Tibial nerve (tissue), 4 donors: ENCODE measurements at regions not wholly inside any gene's neighbourhood (a gene's known extent, or its start where the extent isn't known, plus 50 kb on each side); places are given as distances from the start of the nearest gene placed in this dataset.

ENCODE experiments used
- DNase-seq, 2 donors: peaks; one replicate each; pipeline ENCODE4 v3.0.0-alpha.2; 2019; ENCODE audit warnings: low spot score in 2 of 2
- H3K27ac ChIP-seq, 4 donors: fragments of 200-600 bp; sonication (generic) in 3 of 4; one replicate each; pipeline ENCODE4 v1.5.1; 2017 to 2019; ENCODE audit warnings: mild to moderate bottlenecking in 1 of 4
- H3K27me3 ChIP-seq, 2 donors: fragments of 200-600 bp; sonication (generic) in 1 of 2; one replicate each; pipeline versions ENCODE4 v1.5.1 to v1.6.0; 2017 to 2019
- H3K36me3 ChIP-seq, 3 donors: fragments of 200-600 bp; sonication (generic); one replicate each; pipeline ENCODE4 v1.5.1; 2018 to 2019
- H3K4me1 ChIP-seq, 4 donors: fragments of 200-600 bp; sonication (generic) in 3 of 4; one replicate each; pipeline ENCODE4 v1.5.1; 2017 to 2019
- H3K4me3 ChIP-seq, 4 donors: fragments of 200-600 bp; sonication (generic) in 3 of 4; one replicate each; pipeline ENCODE4 v1.5.1; 2017 to 2019; ENCODE audit warnings: mild to moderate bottlenecking in 1 of 4, moderate library complexity in 1 of 4
- H3K9me3 ChIP-seq, 4 donors: fragments of 200-600 bp; sonication (generic) in 3 of 4; one replicate each; pipeline ENCODE4 v1.5.1; 2017 to 2019
- CTCF ChIP-seq, 5 experiments: fragments of 200-600 bp in 3 of 5; fragments of 450-650 bp in 2 of 5; sonication (generic) in 3 of 5; IDR thresholded peaks; one replicate each; pipeline ENCODE4 v1.5.1; 2016 to 2019; ENCODE audit warnings: antibody characterized with exemption in 5 of 5, mild to moderate bottlenecking in 3 of 5, moderate library complexity in 2 of 5
- EP300 ChIP-seq, 2 donors: sonication (generic); formaldehyde crosslinking; IDR thresholded peaks; one replicate each; pipeline ENCODE4 v1.6.1; 2017; ENCODE audit warnings: antibody characterized with exemption in 2 of 2, mild to moderate bottlenecking in 1 of 2
- POLR2A ChIP-seq, 2 donors: fragments of 450-650 bp; IDR thresholded peaks; one replicate each; pipeline ENCODE4 v1.6.1; 2017; ENCODE audit warnings: antibody characterized with exemption in 2 of 2, mild to moderate bottlenecking in 2 of 2, moderate library complexity in 2 of 2
- WGBS, 2 donors: methylation state at CpG; one replicate each; pipeline ENCODE4 v1.1.5; 2018; 5-methylcytosine and 5-hydroxymethylcytosine counted together

DNA sequence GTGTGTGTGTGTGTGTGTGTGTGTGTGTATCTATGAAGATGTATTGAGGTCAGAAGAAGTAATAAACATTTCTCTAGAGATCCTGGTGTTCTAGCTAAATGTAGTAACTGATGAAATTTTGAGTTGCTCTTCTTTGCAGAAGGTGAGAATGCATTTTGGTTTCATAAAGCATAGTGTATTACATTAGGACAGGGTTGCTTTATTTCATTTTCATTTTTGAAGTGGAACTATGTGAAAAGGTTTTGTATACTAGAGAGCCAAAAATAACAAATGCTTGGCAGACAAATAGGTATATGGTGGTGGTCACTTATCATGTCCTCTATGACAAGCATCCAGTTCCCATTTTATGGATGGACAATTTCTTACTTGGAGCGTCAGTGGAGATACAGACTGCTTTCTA is 99.0 kb downstream of the CASP12 start:
- DNase-seq: no peak
- Histone ChIP-seq H3K9me3 (peaks cover 0 to 4% (median 0%) of the 10 kb centered on the region in 4 donors), H3K4me1 (peaks cover 0 to 4% (median 0%) of the 10 kb centered on the region in 4 donors), H3K4me3 (no peak overlapping the region), H3K27me3 (no peaks in the 10 kb centered on the region), H3K36me3 (no peaks in the 10 kb centered on the region), H3K27ac (no peak overlapping the region)
- TF ChIP-seq EP300 (IDR thresholded peaks at IDR 0.05): no peak
- TF ChIP-seq POLR2A (IDR thresholded peaks at IDR 0.05): no peak
- TF ChIP-seq CTCF (IDR thresholded peaks at IDR 0.05): no peak
- WGBS, 2 donors: 95 to 97% methylated on average over 1 of the region's 1 CpG

DNA sequence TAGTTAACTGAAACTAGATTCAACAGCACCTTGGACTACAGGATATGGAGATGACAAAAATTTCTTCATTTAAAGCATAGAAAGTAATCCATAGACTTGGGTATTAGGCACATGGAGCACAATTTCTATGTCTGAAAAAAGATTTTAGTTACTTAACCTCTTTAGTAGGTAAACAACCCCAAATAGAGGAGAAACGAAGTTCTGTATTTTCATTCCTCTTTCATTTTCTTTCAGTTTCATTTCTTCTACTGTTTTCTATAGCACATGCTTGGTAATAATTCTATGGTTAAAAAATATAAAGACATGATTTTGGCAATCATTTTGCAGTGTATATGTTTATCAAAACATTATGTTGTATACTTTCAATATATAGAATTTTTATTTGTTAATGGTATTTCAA is 99.5 kb downstream of the CASP12 start:
- Histone ChIP-seq H3K36me3 (no peaks in the 10 kb centered on the region), H3K4me3 (peak overlapping the region in 2 of 4 donors; percentile 20 to 22), H3K27ac (peak overlapping the region in 3 of 4 donors; percentile 18 to 57 (median 21)), H3K27me3 (no peaks in the 10 kb centered on the region), H3K4me1 (peaks cover 0 to 4% (median 0%) of the 10 kb centered on the region in 4 donors), H3K9me3 (peaks cover 0 to 4% (median 0%) of the 10 kb centered on the region in 4 donors)
- DNase-seq: no peak
- WGBS, 2 donors: 7 to 18% methylated on average over 1 of the region's 1 CpG
- TF ChIP-seq EP300 (IDR thresholded peaks at IDR 0.05) (no peak), CTCF (IDR thresholded peaks at IDR 0.05) (no peak), POLR2A (IDR thresholded peaks at IDR 0.05) (no peak)

DNA sequence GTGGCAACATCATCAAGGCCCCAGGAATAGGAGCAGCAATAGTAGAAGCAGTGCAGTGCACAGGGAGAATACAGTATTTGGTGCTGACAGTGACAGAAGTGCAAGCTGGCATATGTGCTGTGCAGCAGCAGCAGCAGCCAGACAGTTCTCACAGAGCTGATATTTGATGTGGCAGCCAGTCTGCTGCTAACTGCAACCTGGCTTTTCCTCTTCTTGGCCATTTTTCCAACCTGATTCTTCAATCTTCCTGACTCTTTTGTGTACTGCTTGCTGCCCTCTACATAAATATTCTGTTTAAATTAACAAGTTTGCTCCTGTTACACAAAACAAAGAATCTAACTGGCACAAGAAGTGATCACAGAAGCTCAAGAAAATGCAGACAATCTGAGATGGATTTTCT is 102.0 kb downstream of the CASP12 start:
- TF ChIP-seq POLR2A (IDR thresholded peaks at IDR 0.05) (no peak), EP300 (IDR thresholded peaks at IDR 0.05) (no peak), CTCF (IDR thresholded peaks at IDR 0.05) (no peak)
- no peak for DNase-seq
- Histone ChIP-seq H3K4me3 (no peak overlapping the region), H3K27me3 (no peaks in the 10 kb centered on the region), H3K9me3 (peaks cover 0 to 4% (median 0%) of the 10 kb centered on the region in 4 donors), H3K36me3 (no peaks in the 10 kb centered on the region), H3K27ac (no peak overlapping the region), H3K4me1 (peaks cover 0 to 4% (median 0%) of the 10 kb centered on the region in 4 donors)

DNA sequence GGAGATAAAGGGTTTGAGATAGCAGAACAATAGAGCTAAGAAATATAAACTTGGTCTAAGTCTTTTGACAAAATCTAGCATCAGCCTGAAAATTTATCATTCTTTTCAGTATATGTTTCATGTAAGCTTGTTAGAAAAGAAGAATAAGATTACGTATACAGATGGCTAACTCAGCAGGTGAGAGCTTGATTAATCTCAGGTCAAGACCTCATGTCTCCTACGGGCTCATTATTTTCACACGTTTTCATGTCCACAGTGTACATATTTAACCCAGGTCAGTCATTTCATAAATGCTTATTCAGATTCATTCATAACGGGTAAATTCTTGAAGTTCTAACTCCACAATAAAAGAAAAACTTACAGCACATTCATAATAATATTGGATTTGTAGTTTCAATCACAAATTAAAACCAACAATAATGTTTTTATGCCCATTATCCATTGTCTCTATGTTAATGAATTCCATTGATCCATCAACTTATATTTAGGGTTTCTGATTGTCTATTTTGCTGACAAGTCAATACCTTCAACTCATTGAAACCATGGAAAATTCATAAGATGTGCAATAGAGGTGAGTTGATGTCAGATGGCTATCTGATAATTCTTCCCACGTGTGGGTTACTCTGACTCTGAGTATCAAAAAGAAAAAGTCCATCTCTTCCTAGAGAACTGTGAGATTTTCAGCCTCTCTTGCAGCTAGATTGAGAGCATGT is 102.6 kb downstream of the CASP12 start:
- no peak for TF ChIP-seq CTCF (IDR thresholded peaks at IDR 0.05)
- no peak for TF ChIP-seq POLR2A (IDR thresholded peaks at IDR 0.05)
- no peak for TF ChIP-seq EP300 (IDR thresholded peaks at IDR 0.05)
- Histone ChIP-seq H3K4me1 (peaks cover 0 to 4% (median 0%) of the 10 kb centered on the region in 4 donors), H3K4me3 (no peak overlapping the region), H3K27ac (no peak overlapping the region), H3K27me3 (no peaks in the 10 kb centered on the region), H3K9me3 (peaks cover 0 to 4% (median 0%) of the 10 kb centered on the region in 4 donors), H3K36me3 (no peaks in the 10 kb centered on the region)
- no peak for DNase-seq
- WGBS, 2 donors: 90 to 92% methylated on average over 5 of the region's 5 CpGs

- no peak overlapping the region for H3K4me3 ChIP-seq
- no peak overlapping the region for H3K27ac ChIP-seq
- no peak for TF ChIP-seq POLR2A (IDR thresholded peaks at IDR 0.05)
- no peak for TF ChIP-seq CTCF (IDR thresholded peaks at IDR 0.05)
- no peak for TF ChIP-seq EP300 (IDR thresholded peaks at IDR 0.05)
- H3K4me1 ChIP-seq: no peaks in the 10 kb centered on the region
- no peaks in the 10 kb centered on the region for H3K36me3 ChIP-seq
- 42 to 50% methylated on average over 2 of the region's 2 CpGs for WGBS, 2 donors
- no peaks in the 10 kb centered on the region for H3K27me3 ChIP-seq
- no peak for DNase-seq
- H3K9me3 ChIP-seq: peaks cover 0 to 4% (median 0%) of the 10 kb centered on the region in 4 donors
These were observed 105.4 kb downstream of the CASP12 start for GRCh38 chr11:104792861-104793260.
